IMR-90 (cell line): ENCODE measurements at regions not wholly inside any gene's neighbourhood (a gene's known extent, or its start where the extent isn't known, plus 50 kb on each side); places are given as distances from the start of the nearest gene placed in this dataset.

Experiments used
- ATAC-seq: fragments of 200-7000 bp; cut with Tn5 transposase; 2 replicates; pipeline ENCODE4 v1.9.1; 2020; ENCODE audit warnings: low read depth, mild to moderate bottlenecking, moderate library complexity
- BruUV-seq: library from RNA; stranded (reverse); fragments of 400-500 nt; replicated peaks from 2 replicates; lab custom pipeline; 2021; lab: Mats Ljungman, UMichigan
- CTCF ChIA-PET: fragments of 300-600 bp; formaldehyde crosslinking; extraction: SDS; loops from one replicate; lab custom pipeline; 2021; ENCODE audit warnings: antibody characterized with exemption; lab: Yijun Ruan, JAX
- POLR2A ChIA-PET: fragments of 300-600 bp; sonication (Branson Sonifier 250); formaldehyde crosslinking; loops from one replicate; lab custom pipeline; 2022; ENCODE audit warnings: antibody characterized with exemption; ENCODE audit not compliant: unreplicated experiment; lab: Charles Lee
- DNase-seq: peaks from one replicate; pipeline ENCODE4 v3.0.0; 2013
- H2AFZ ChIP-seq: replicated peaks from 2 replicates; pipeline ENCODE3; 2013; ENCODE audit warnings: low read length, mild to moderate bottlenecking; ENCODE audit not compliant: poor library complexity
- H2AK5ac ChIP-seq: 2 replicates; pipeline ENCODE4 v1.6.1; 2013; ENCODE audit warnings: low read depth, low read length, inconsistent platforms
- H2AK9ac ChIP-seq: replicated peaks from 2 replicates; pipeline ENCODE3; 2013; ENCODE audit warnings: mild to moderate bottlenecking, low read depth, low read length, moderate library complexity; ENCODE audit not compliant: poor library complexity
- H2BK120ac ChIP-seq: 2 replicates; pipeline ENCODE4 v1.6.1; 2013; ENCODE audit warnings: low read depth, low read length, inconsistent platforms
- H2BK15ac ChIP-seq: 3 replicates; pipeline ENCODE4 v1.6.1; 2013; ENCODE audit warnings: low read depth, low read length, inconsistent platforms
- H2BK20ac ChIP-seq: 2 replicates; pipeline ENCODE4 v1.6.1; 2013; ENCODE audit warnings: low read depth, mild to moderate bottlenecking, inconsistent platforms, low read length, moderate library complexity
- H2BK5ac ChIP-seq: 2 replicates; pipeline ENCODE4 v1.6.1; 2013; ENCODE audit warnings: mild to moderate bottlenecking, low read depth, low read length, inconsistent platforms; ENCODE audit not compliant: poor library complexity, severe bottlenecking
- H3K14ac ChIP-seq: replicated peaks from 2 replicates; pipeline ENCODE4 v1.6.1; 2013; ENCODE audit warnings: low read depth, low read length, inconsistent platforms
- H3K18ac ChIP-seq: 2 replicates; pipeline ENCODE4 v1.6.1; 2013; ENCODE audit warnings: low read depth, low read length, control low read depth
- H3K23ac ChIP-seq: 2 replicates; pipeline ENCODE4 v1.6.1; 2013; ENCODE audit warnings: low read depth, low read length, inconsistent platforms
- H3K27ac ChIP-seq: 2 replicates; pipeline ENCODE4 v1.5.1; 2013; ENCODE audit warnings: mild to moderate bottlenecking, control low read depth, low read length; ENCODE audit not compliant: insufficient read depth
- H3K27me3 ChIP-seq: 2 replicates; pipeline ENCODE4 v1.6.1; 2013; ENCODE audit warnings: low read length; ENCODE audit not compliant: control insufficient read depth, insufficient read depth
- H3K36me3 ChIP-seq: 2 replicates; pipeline ENCODE4 v1.6.1; 2013; ENCODE audit warnings: low read length, mixed read lengths; ENCODE audit not compliant: control insufficient read depth, insufficient read depth
- H3K4ac ChIP-seq: 2 replicates; pipeline ENCODE4 v1.6.1; 2013; ENCODE audit warnings: low read depth, low read length, inconsistent platforms
- H3K4me1 ChIP-seq: 2 replicates; pipeline ENCODE4 v1.6.1; 2013; ENCODE audit warnings: low read length, mixed read lengths; ENCODE audit not compliant: control insufficient read depth, insufficient read depth
- H3K4me2 ChIP-seq: 2 replicates; pipeline ENCODE4 v1.6.1; 2013; ENCODE audit warnings: low read depth, mild to moderate bottlenecking, control low read depth, low read length, moderate library complexity
- H3K4me3 ChIP-seq: 2 replicates; pipeline ENCODE4 v1.5.1; 2013; ENCODE audit warnings: low read depth, mild to moderate bottlenecking, control low read depth, low read length, moderate library complexity; ENCODE audit not compliant: insufficient read depth
- H3K56ac ChIP-seq: 2 replicates; pipeline ENCODE4 v1.6.1; 2013; ENCODE audit warnings: low read length, inconsistent platforms; ENCODE audit not compliant: insufficient read depth; ENCODE audit errors: extremely low read depth
- H3K79me1 ChIP-seq, 2 experiments: 2 replicates each; pipeline ENCODE4 v1.6.1; 2013; ENCODE audit warnings: low read length in 2 of 2, inconsistent platforms in 1 of 2, low read depth in 1 of 2
- H3K9ac ChIP-seq: 2 replicates; pipeline ENCODE4 v1.6.1; 2013; ENCODE audit warnings: low read depth, low read length, control low read depth
- H3K9me1 ChIP-seq: 2 replicates; pipeline ENCODE4 v1.6.1; 2013; ENCODE audit warnings: low read length, inconsistent platforms; ENCODE audit not compliant: insufficient read depth
- H3K9me3 ChIP-seq: 2 replicates; pipeline ENCODE4 v1.6.1; 2013; ENCODE audit warnings: low read length; ENCODE audit not compliant: control insufficient read depth, insufficient read depth
- H4K20me1 ChIP-seq: 2 replicates; pipeline ENCODE4 v1.6.1; 2013; ENCODE audit warnings: low read length, inconsistent platforms; ENCODE audit not compliant: insufficient read depth
- H4K5ac ChIP-seq: 2 replicates; pipeline ENCODE4 v1.6.1; 2013; ENCODE audit warnings: mild to moderate bottlenecking, low read depth, low read length, control low read depth
- H4K8ac ChIP-seq, 2 experiments: 2 replicates each; pipeline ENCODE4 v1.6.1; 2013; ENCODE audit warnings: low read depth in 2 of 2, low read length in 2 of 2, control low read depth in 1 of 2, inconsistent platforms in 1 of 2
- H4K91ac ChIP-seq: 2 replicates; pipeline ENCODE4 v1.6.1; 2013; ENCODE audit warnings: low read depth, low read length, inconsistent platforms; ENCODE audit not compliant: insufficient read depth
- CEBPB ChIP-seq: IDR thresholded peaks from 2 replicates; pipeline ENCODE4 v1.6.1; 2012; ENCODE audit warnings: low read depth, low read length, improper control_type of control experiment
- CTCF ChIP-seq: conservative IDR thresholded peaks from 2 replicates; pipeline ENCODE4 v1.5.1; 2012; ENCODE audit warnings: mild to moderate bottlenecking, low read depth, low read length, improper control_type of control experiment
- ELK1 ChIP-seq: fragments of 150-350 bp; IDR thresholded peaks from 2 replicates; pipeline ENCODE4 v1.6.1; 2016; ENCODE audit warnings: low read depth, mild to moderate bottlenecking, low read length, moderate library complexity, borderline replicate concordance
- MAFK ChIP-seq: IDR thresholded peaks from 2 replicates; pipeline ENCODE4 v1.6.1; 2012; ENCODE audit warnings: low read depth, low read length, improper control_type of control experiment
- MAZ ChIP-seq: IDR thresholded peaks from 2 replicates; pipeline ENCODE4 v1.6.1; 2012; ENCODE audit warnings: low read depth, mild to moderate bottlenecking, low read length, improper control_type of control experiment, moderate library complexity, borderline replicate concordance
- MXI1 ChIP-seq: IDR thresholded peaks from 2 replicates; pipeline ENCODE4 v1.6.1; 2012; ENCODE audit warnings: low read depth, mild to moderate bottlenecking, low read length, moderate library complexity, borderline replicate concordance
- POLR2A ChIP-seq: IDR thresholded peaks from 2 replicates; pipeline ENCODE4 v1.6.1; 2012; ENCODE audit warnings: mild to moderate bottlenecking, low read depth, low read length
- RAD21 ChIP-seq: IDR thresholded peaks from 2 replicates; pipeline ENCODE4 v1.6.1; 2012; ENCODE audit warnings: low read length, improper control_type of control experiment
- RCOR1 ChIP-seq: IDR thresholded peaks from 2 replicates; pipeline ENCODE4 v1.6.1; 2012; ENCODE audit warnings: mild to moderate bottlenecking, low read length, improper control_type of control experiment; ENCODE audit not compliant: insufficient replicate concordance
- RFX5 ChIP-seq: IDR thresholded peaks from 2 replicates; pipeline ENCODE4 v1.8.0; 2012; ENCODE audit warnings: low read depth, mild to moderate bottlenecking, low read length, moderate library complexity
- WGBS, 2 experiments: methylation state at CpG; one replicate each; pipeline versions ENCODE4 v1.1.5 to v1.1.7; 2013; ENCODE audit warnings: missing lambda C conversion rate in 2 of 2; ENCODE audit not compliant: insufficient read length in 1 of 2; ENCODE audit errors: extremely low coverage in 2 of 2; 5-methylcytosine and 5-hydroxymethylcytosine counted together
- dilution Hi-C: fragments of 300-500 bp; cut with HindIII; formaldehyde crosslinking; loops from one replicate; pipeline ENCODE4 v1.14.3; 2018; ENCODE audit warnings: low sequenced_read_pairs; ENCODE audit not compliant: unreplicated experiment
- in situ Hi-C: fragments of 300-500 bp; cut with MboI; formaldehyde crosslinking; loops from 3 replicates; pipeline ENCODE4 v1.14.3; 2019; ENCODE audit warnings: low sequenced_read_pairs, inconsistent platforms, mixed read lengths
- intact Hi-C: fragments of 100-400 bp; cut with micrococcal nuclease; formaldehyde crosslinking; loops from 2 replicates; pipeline ENCODE4 v1.10.0; 2022

- Histone ChIP-seq H3K79me1 (no peaks in the 10 kb centered on the region), H2AK5ac (no peak overlapping the region), H2AFZ (no peak overlapping the region), H3K27me3 (no peaks in the 10 kb centered on the region), H3K27ac (no peak overlapping the region), H2AK9ac (no peak overlapping the region), H3K4me1 (no peaks in the 10 kb centered on the region), H4K5ac (no peak overlapping the region), H2BK20ac (no peak overlapping the region), H3K36me3 (no peaks in the 10 kb centered on the region), H3K4me3 (no peak overlapping the region), H2BK5ac (no peak overlapping the region), H4K20me1 (no peaks in the 10 kb centered on the region), H3K4ac (no peak overlapping the region), H3K9me3 (peaks cover 46% of the 10 kb centered on the region), H3K4me2 (no peak overlapping the region), H4K91ac (no peak overlapping the region), H3K18ac (no peak overlapping the region), H3K14ac (no peak overlapping the region), H3K9ac (no peak overlapping the region), H3K23ac (no peak overlapping the region), H3K9me1 (no peaks in the 10 kb centered on the region), H4K8ac (no peak overlapping the region), H2BK15ac (no peak overlapping the region), H2BK120ac (no peak overlapping the region), H3K56ac (no peak overlapping the region)
- intact Hi-C loops = no loop called here
- in situ Hi-C loops = no loop called here
- ChIA-PET CTCF (no interaction called here), POLR2A (no interaction called here)
- TF ChIP-seq MAFK = no peak
- TF ChIP-seq POLR2A = no peak
- TF ChIP-seq RCOR1 = no peak
- no peak for TF ChIP-seq RAD21
- no peak for TF ChIP-seq CEBPB
- TF ChIP-seq MAZ = no peak
- TF ChIP-seq MXI1 = no peak
- TF ChIP-seq ELK1 = no peak
- no peak for TF ChIP-seq RFX5
- TF ChIP-seq CTCF = no peak
- dilution Hi-C loops = no loop called here
- DNase-seq (no peak), ATAC-seq (no peak)
- WGBS, 2 experiments = 63% methylated on average over 3 of the region's 7 CpGs; no CpG with 5 or more reads in 1 of the 2 experiments
- no TSS peak for BruUV-seq
Measured at GRCh38 chr2:129740504-129740903, 239.0 kb upstream of the RAB6C start.
